ENCODE measurements at regions not wholly inside any gene's neighbourhood (a gene's known extent, or its start where the extent isn't known, plus 50 kb on each side); places are given as distances from the start of the nearest gene placed in this dataset.

- no peak for DNase-seq (ENCODE audit: low read depth)
These were observed 1062.2 kb upstream of the FBXO33 start for GRCh38 chr14:40494483-40494882.

GRCh38 chr14:40487824-40488223 is 1055.6 kb upstream of the FBXO33 start:
- DNase-seq (ENCODE audit: low read depth) = no peak

GRCh38 chr14:40485688-40486087 is 1053.5 kb upstream of the FBXO33 start:
- no peak for DNase-seq (ENCODE audit: low read depth)

DNA sequence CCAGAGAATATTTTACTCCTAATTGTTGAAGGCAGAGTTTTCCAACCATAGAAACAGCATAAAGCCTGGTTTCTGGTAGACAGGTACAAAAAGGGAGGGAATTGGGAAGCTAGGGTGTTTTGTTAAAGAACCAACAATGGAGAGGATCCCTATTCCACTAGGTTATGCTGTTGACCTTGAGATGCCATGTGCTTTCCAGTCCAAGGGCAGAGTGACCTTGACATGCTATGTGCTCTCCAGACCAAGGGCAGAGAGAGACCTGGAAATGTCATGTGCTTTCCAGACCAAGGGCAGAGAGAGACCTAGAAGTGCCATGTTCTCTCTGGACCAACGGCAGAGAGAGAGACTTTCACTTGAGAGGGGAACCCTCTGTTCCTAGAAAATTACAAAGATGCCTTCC is 1043.8 kb upstream of the FBXO33 start:
- no peak for DNase-seq (ENCODE audit: low read depth)

GRCh38 chr14:40467969-40468368 is 1035.7 kb upstream of the FBXO33 start:
- DNase-seq (ENCODE audit: low read depth) = no peak

DNA sequence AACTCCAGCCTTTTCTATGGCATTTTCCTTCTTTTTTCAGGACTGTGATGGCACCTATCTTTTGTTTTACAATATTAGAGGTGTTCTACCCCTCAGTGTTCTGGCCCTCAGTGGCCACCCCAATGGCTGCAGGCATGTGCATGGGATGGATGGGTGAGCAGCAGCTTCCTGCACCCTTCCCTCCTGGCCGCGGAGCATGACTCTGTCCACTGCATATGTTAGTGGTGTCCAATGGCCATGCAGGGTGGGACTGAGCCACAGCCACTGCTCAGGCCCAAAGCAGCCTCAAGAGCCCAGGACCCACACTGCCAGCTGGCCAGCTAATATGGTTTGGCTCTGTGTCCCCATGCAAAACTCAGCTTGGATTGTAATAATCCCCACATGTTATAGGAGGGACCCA is 1032.3 kb upstream of the FBXO33 start:
- DNase-seq (ENCODE audit: low read depth) = no peak

GRCh38 chr14:40463886-40464285 is 1031.7 kb upstream of the FBXO33 start:
- DNase-seq (ENCODE audit: low read depth) = no peak

- DNase-seq (ENCODE audit: low read depth) = no peak
These were observed 1020.4 kb upstream of the FBXO33 start for GRCh38 chr14:40452674-40453073.

DNA sequence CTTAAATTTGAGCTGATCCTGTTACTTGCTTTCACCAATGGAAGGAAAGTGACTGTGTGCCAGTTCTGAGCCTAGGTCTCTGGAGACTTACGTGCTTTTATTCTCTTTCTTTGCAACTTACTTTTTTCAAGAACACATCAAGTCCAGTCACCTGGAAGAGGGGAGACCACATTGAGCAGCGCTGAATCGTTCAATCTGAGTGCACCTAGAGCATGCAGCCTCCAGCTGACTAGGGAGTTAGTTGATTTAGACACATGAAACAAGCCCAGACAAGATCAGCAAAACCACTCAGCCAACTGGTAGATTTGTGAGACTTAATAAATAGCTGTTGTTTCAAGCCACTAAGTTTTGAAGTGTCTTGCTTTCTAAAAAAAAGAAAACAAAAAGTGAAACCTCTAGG is 1014.8 kb upstream of the FBXO33 start:
- no peak for DNase-seq (ENCODE audit: low read depth)

DNA sequence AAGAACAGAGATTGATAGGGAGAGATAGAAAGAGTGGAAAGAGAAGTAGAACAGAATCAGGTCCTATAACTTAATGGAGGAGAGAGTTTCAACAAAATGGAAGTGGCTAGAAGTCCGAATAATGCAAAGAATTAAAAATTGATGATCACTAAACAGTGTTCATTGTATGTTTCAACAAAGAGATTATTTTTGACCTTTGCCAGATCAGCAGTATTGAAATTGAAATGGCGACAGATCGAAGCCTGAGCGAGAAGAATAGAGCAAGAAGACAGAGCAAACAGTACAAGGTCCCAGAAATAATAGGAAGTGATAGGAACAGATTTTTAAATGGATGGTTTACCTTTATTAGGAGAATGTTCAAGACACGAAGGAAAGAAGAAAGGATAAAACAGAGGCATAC is 1012.8 kb upstream of the FBXO33 start:
- no peak for DNase-seq (ENCODE audit: low read depth)

GRCh38 chr14:40436551-40436950 is 1004.3 kb upstream of the FBXO33 start:
- no peak for DNase-seq (ENCODE audit: low read depth)

- no peak for DNase-seq (ENCODE audit: low read depth)
These were observed 985.7 kb upstream of the FBXO33 start for GRCh38 chr14:40417777-40418401.

DNA sequence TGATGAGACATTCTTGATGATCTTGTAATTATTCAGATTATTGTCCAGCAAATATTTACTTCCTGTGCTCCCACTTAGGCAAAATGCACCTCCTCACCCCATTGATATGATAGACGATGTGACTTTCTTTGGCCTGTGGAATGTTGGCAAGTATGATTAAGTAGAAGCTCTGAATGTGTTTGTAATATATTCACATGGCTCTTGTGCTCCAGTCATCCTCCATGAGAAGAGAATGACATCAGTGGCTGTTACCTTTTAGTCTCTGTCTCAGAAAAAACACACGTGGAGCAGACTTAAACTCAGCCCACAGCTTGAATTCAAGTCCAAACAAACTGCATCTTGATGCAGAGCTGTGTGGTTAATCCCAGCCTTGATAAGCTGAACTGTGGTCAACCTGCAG is 984.3 kb upstream of the FBXO33 start:
- no peak for DNase-seq (ENCODE audit: low read depth)

GRCh38 chr14:40414386-40414785 is 982.2 kb upstream of the FBXO33 start:
- DNase-seq (ENCODE audit: low read depth) = no peak

DNA sequence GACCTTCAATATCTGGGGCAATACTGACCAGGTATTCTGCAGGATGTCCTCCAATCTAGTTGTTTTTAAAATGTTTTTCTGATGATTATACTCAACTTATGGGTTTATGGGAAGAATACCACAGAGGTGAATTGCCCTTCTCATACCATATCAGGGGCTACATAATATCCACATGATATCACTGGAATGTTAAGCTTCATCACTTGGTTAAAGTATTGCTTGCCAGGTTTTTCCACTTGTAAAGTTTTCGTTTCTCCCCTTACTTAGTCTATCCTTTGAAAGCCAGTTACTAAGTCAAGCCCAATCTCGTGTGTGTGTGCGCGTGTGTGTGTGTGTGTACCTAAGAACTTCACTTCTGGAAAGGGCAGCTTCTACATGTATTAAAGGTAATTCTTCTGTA is 980.9 kb upstream of the FBXO33 start:
- DNase-seq (ENCODE audit: low read depth) = no peak

DNA sequence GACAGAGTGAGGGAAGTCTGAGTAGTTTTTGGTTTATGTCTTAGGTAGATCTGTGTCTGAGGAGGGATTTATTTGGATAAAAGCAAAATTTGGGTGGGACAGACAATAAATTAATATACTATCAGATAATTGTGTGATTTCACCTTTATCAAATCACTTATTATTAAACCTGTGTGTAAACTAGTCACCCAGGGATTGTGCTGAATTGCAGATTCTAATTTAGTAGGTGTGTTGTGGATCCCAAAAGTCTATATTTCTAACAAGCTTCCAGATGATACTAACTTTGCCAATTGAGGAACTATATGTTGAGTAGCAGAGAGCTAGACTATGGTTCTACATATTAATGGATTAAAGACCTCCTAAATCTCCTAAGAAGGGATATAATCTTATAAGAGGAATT is 978.5 kb upstream of the FBXO33 start:
- DNase-seq (ENCODE audit: low read depth) = no peak

- DNase-seq (ENCODE audit: low read depth) = no peak
These were observed 970.7 kb upstream of the FBXO33 start for GRCh38 chr14:40402957-40403356.

- DNase-seq (ENCODE audit: low read depth) = no peak
These were observed 966.7 kb upstream of the FBXO33 start for GRCh38 chr14:40398981-40399380.

DNA sequence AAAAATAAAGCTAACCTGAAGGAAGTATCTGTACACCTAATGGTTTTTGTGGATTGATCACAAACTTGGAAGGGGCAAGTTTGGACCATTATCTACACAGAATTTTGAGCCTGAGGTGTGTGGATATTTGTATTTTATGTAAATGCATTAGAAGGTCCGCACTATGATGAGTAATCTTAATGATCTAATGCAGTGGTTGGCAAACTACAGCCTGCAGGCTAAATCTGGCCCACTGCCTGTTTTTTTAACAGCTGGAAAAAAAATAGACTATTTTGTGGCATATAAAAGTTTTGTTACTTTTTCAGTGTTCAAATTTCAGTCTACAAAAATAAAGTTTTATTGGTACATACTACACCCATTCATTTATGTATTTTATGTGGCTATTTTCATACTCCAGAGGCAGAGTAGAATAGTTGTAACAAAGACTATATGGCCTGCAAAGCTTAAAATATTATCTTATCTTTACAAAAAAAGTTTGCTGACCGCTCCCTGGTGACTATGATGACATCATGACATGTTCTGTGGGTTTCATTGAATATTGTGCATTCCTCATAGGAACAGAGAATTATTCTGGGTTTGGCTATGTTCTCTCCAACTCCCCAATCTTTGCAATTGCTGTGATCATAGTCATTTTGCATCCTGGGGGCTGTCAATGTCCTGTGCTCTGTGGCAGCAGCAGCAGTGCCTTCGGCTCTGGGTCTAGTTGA is 962.6 kb upstream of the FBXO33 start:
- no peak for DNase-seq (ENCODE audit: low read depth)

DNA sequence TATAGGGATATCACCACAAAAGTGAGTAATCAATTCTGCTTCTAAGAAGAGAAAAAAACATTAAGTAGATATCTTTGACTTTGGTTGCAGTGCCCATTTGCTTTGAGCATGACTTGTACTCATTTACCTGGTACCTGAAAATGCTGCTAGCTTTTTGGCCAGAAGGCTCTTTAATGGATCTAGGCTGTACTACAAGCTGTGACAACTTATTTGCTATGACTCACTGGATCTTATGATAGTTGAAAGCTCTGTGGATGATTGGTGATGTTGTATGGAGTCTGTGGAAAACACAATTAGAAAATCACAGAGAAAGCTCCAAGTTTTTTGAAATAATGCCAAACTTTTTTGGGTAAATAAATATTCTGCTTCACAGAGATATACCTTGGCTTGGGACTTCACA is 960.9 kb upstream of the FBXO33 start:
- DNase-seq (ENCODE audit: low read depth) = no peak

DNA sequence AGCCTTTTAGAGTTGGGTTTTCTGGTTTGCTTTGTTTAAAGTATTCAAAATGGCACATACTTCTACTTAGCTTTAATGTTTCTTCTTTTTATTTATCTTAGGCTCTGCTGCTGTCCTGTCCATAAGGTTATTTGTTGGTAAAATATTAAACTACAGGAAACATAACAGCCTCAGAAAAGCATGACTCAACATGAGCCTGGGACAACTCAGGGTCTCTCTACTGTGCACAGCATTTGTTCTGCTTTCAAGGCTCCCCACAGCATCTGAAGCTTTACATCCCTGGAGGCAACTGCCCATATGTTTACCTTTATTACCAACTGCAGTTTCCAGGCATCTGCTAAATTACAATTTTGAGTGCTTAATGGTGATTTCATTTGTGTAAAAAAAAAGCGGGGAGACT is 954.2 kb upstream of the FBXO33 start:
- DNase-seq (ENCODE audit: low read depth) = no peak

- no peak for DNase-seq (ENCODE audit: low read depth)
These were observed 942.0 kb upstream of the FBXO33 start for GRCh38 chr14:40374221-40374620.

DNA sequence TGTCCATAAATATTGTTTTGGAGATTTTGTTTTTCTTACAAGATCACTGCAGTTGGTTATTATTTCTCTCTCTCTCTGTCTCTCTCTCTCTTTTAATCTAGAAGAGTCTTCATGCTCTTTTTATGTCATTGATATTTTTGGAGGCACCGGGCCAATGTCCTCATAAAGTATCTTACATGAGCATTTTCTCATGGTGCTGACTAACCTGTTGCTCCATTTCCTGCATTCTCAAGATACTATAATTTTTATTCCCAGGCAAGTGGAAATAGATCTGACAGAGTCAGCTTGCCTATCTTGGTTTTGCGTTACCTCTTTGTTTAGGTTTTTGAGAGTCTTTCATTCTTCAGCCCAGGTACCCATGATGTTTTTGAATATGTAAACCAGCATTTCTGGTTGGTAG is 938.8 kb upstream of the FBXO33 start:
- no peak for DNase-seq (ENCODE audit: low read depth)

- DNase-seq (ENCODE audit: low read depth) = no peak
These were observed 936.1 kb upstream of the FBXO33 start for GRCh38 chr14:40368314-40368713.

Data from HS-27A (cell line).